ENCODE measurements at regions not wholly inside any gene's neighbourhood (a gene's known extent, or its start where the extent isn't known, plus 50 kb on each side); places are given as distances from the start of the nearest gene placed in this dataset.

DNA sequence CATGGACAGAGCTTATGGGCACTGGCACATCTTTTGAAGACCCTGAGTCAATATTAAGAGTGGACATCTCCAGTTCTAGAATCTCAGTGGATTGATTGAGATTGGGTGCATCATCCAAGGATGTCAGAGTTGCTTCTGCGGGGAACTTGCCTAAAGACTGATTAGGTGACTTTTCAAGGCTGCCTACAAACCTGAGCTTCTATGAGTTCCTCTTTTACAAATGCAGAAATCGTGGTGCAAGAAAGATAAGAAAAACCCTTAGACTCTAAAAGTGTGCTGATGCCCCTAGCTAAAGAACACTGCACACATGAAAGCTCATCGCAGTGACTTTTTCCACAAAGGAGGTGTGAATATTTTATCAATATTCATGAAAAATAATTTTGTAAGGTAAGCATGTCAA lies 86.8 kb upstream of the NEDD4L start:
- TF ChIP-seq, protein P1, sequence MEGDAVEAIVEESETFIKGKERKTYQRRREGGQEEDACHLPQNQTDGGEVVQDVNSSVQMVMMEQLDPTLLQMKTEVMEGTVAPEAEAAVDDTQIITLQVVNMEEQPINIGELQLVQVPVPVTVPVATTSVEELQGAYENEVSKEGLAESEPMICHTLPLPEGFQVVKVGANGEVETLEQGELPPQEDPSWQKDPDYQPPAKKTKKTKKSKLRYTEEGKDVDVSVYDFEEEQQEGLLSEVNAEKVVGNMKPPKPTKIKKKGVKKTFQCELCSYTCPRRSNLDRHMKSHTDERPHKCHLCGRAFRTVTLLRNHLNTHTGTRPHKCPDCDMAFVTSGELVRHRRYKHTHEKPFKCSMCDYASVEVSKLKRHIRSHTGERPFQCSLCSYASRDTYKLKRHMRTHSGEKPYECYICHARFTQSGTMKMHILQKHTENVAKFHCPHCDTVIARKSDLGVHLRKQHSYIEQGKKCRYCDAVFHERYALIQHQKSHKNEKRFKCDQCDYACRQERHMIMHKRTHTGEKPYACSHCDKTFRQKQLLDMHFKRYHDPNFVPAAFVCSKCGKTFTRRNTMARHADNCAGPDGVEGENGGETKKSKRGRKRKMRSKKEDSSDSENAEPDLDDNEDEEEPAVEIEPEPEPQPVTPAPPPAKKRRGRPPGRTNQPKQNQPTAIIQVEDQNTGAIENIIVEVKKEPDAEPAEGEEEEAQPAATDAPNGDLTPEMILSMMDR (conservative IDR thresholded peaks at IDR 0.05; ENCODE audit: low read depth, low read length) = no peak
- no peak for TF ChIP-seq EZH2 (IDR thresholded peaks at IDR 0.05; ENCODE audit: borderline replicate concordance, low read depth, low read length, poor library complexity, severe bottlenecking)

All from A673 (cell line).